ENCODE measurements at regions not wholly inside any gene's neighbourhood (a gene's known extent, or its start where the extent isn't known, plus 50 kb on each side); places are given as distances from the start of the nearest gene placed in this dataset.

GRCh38 chr6:7468382-7469081 is 72.9 kb upstream of the DSP start:
- H3K9me3 ChIP-seq = no peaks in the 10 kb centered on the region
- no peak overlapping the region for H3K4me3 ChIP-seq
- no peaks in the 10 kb centered on the region for H3K36me3 ChIP-seq
- intact Hi-C loops (cut with DNase I) = no loop called here
- H3K27ac ChIP-seq = no peak overlapping the region
- peaks cover 0 to 7% of the 10 kb centered on the region in 2 donors for H3K4me1 ChIP-seq
- no peak for TF ChIP-seq CTCF (IDR thresholded peaks at IDR 0.05)
- ATAC-seq (peak; percentile 68), DNase-seq (peak in 1 of 4 donors; percentile 16)
- H3K27me3 ChIP-seq = no peaks in the 10 kb centered on the region

GRCh38 chr6:7469696-7470095 is 71.8 kb upstream of the DSP start:
- no peak overlapping the region for H3K4me3 ChIP-seq
- H3K27me3 ChIP-seq = no peaks in the 10 kb centered on the region
- intact Hi-C loops (cut with DNase I) = no loop called here
- no peak for ATAC-seq
- no peaks in the 10 kb centered on the region for H3K36me3 ChIP-seq
- H3K4me1 ChIP-seq = peaks cover 0 to 7% of the 10 kb centered on the region in 2 donors
- H3K27ac ChIP-seq = no peak overlapping the region
- H3K9me3 ChIP-seq = no peaks in the 10 kb centered on the region
- DNase-seq = no peak
- no peak for TF ChIP-seq CTCF (IDR thresholded peaks at IDR 0.05)

GRCh38 chr6:7471171-7471570 is 70.3 kb upstream of the DSP start:
- no peak for TF ChIP-seq CTCF (IDR thresholded peaks at IDR 0.05)
- peaks cover 0 to 7% of the 10 kb centered on the region in 2 donors for H3K4me1 ChIP-seq
- H3K9me3 ChIP-seq = no peaks in the 10 kb centered on the region
- no peak overlapping the region for H3K4me3 ChIP-seq
- H3K27ac ChIP-seq = no peak overlapping the region
- intact Hi-C loops (cut with DNase I) = no loop called here
- H3K36me3 ChIP-seq = no peaks in the 10 kb centered on the region
- DNase-seq (no peak), ATAC-seq (no peak)
- no peaks in the 10 kb centered on the region for H3K27me3 ChIP-seq

- H3K27me3 ChIP-seq = no peaks in the 10 kb centered on the region
- H3K9me3 ChIP-seq = no peaks in the 10 kb centered on the region
- no peak for TF ChIP-seq CTCF (IDR thresholded peaks at IDR 0.05)
- no peaks in the 10 kb centered on the region for H3K36me3 ChIP-seq
- intact Hi-C loops (cut with DNase I) = no loop called here
- H3K4me1 ChIP-seq = no peaks in the 10 kb centered on the region
- no peak overlapping the region for H3K4me3 ChIP-seq
- no peak for ATAC-seq
- H3K27ac ChIP-seq = no peak overlapping the region
- DNase-seq = no peak
Measured at GRCh38 chr6:7473805-7474719, 67.4 kb upstream of the DSP start.

- H3K9me3 ChIP-seq = no peaks in the 10 kb centered on the region
- no peak for ATAC-seq
- no peak overlapping the region for H3K27ac ChIP-seq
Measured at GRCh38 chr6:7475081-7475480, 66.4 kb upstream of the DSP start.

More at GRCh38 chr6:7475081-7475480, 66.4 kb upstream of the DSP start:
- intact Hi-C loops (cut with DNase I) = no loop called here
- DNase-seq = no peak
- TF ChIP-seq CTCF (IDR thresholded peaks at IDR 0.05) = no peak
- Histone ChIP-seq H3K4me3 (no peak overlapping the region), H3K4me1 (peaks cover 2 to 10% of the 10 kb centered on the region in 2 donors), H3K27me3 (no peaks in the 10 kb centered on the region), H3K36me3 (no peaks in the 10 kb centered on the region)

Data from left lung (tissue), 4 donors.